H1 (cell line): ENCODE measurements at regions not wholly inside any gene's neighbourhood (a gene's known extent, or its start where the extent isn't known, plus 50 kb on each side); places are given as distances from the start of the nearest gene placed in this dataset.

ENCODE experiments used
- CTCF ChIA-PET: fragments of 300-600 bp; sonication (Branson Sonifier 250); formaldehyde crosslinking; loops from one replicate; lab custom pipeline; 2021; ENCODE audit not compliant: partially characterized antibody; lab: Charles Lee
- POLR2A ChIA-PET: fragments of 300-600 bp; sonication (Branson Sonifier 250); formaldehyde crosslinking; loops from one replicate; lab custom pipeline; 2021; ENCODE audit warnings: inconsistent platforms; ENCODE audit not compliant: partially characterized antibody; lab: Charles Lee
- DNase-seq, 2 experiments: peaks; one replicate each; pipeline versions ENCODE4 v3.0.0 to v3.0.0-alpha.2; 2010 to 2022; ENCODE audit warnings: low spot score in 2 of 2, low read depth in 1 of 2, mixed read lengths in 1 of 2
- FAIRE-seq: peaks from 2 replicates; lab custom pipeline; 2011; peaks lifted over from hg19 to GRCh38; lab: Jason Lieb, UNC
- H2AFZ ChIP-seq: 2 replicates; pipeline ENCODE4 v1.8.1; 2012; ENCODE audit warnings: low read length, inconsistent platforms
- H2AK5ac ChIP-seq: 2 replicates; pipeline ENCODE4 v1.6.1; 2013; ENCODE audit warnings: low read depth, low read length
- H2BK120ac ChIP-seq: replicated peaks from 2 replicates; pipeline ENCODE3; 2013; ENCODE audit warnings: low read depth, low read length, inconsistent platforms
- H2BK12ac ChIP-seq: 2 replicates; pipeline ENCODE4 v1.6.1; 2013; ENCODE audit warnings: low read depth, low read length
- H2BK15ac ChIP-seq: 2 replicates; pipeline ENCODE4 v1.6.1; 2013; ENCODE audit warnings: low read length
- H2BK20ac ChIP-seq: 2 replicates; pipeline ENCODE4 v1.6.1; 2013; ENCODE audit warnings: low read length
- H2BK5ac ChIP-seq: 2 replicates; pipeline ENCODE4 v1.6.1; 2013; ENCODE audit warnings: low read depth, low read length
- H3K14ac ChIP-seq: 2 replicates; pipeline ENCODE4 v1.6.1; 2013; ENCODE audit warnings: inconsistent platforms; ENCODE audit not compliant: insufficient read length
- H3K18ac ChIP-seq: 2 replicates; pipeline ENCODE4 v1.6.1; 2013; ENCODE audit warnings: low read length; ENCODE audit errors: extremely low read depth
- H3K23ac ChIP-seq: 2 replicates; pipeline ENCODE4 v1.6.1; 2013; ENCODE audit warnings: inconsistent platforms; ENCODE audit not compliant: insufficient read length
- H3K23me2 ChIP-seq: 2 replicates; pipeline ENCODE4 v1.6.1; 2013; ENCODE audit warnings: low read depth, low read length
- H3K27ac ChIP-seq: 2 replicates; pipeline ENCODE4 v1.6.1; 2011; ENCODE audit warnings: low read depth, low read length, inconsistent platforms
- H3K27me3 ChIP-seq, 4 experiments: replicated peaks in 1 of 4; 1 replicate in 1 of 4; 2 replicates in 3 of 4; pipeline versions ENCODE4 v1.6.1 to v1.8.1; 2011 to 2013; ENCODE audit warnings: low read length in 3 of 4, mild to moderate bottlenecking in 3 of 4, inconsistent platforms in 2 of 4, mixed read lengths in 2 of 4, moderate library complexity in 1 of 4; ENCODE audit not compliant: control insufficient read depth in 3 of 4, insufficient read depth in 3 of 4; ENCODE audit errors: extremely low read depth in 1 of 4
- H3K36me3 ChIP-seq, 4 experiments: 2 replicates each; pipeline versions ENCODE4 v1.6.1 to v1.8.1; 2011 to 2013; ENCODE audit warnings: mild to moderate bottlenecking in 4 of 4, low read length in 3 of 4, moderate library complexity in 2 of 4, control low read depth in 1 of 4, inconsistent platforms in 1 of 4; ENCODE audit not compliant: insufficient read depth in 4 of 4, control insufficient read depth in 2 of 4
- H3K4ac ChIP-seq: replicated peaks from 2 replicates; pipeline ENCODE3; 2013; ENCODE audit warnings: low read length, low read depth, mixed read lengths, inconsistent platforms; ENCODE audit not compliant: insufficient read length
- H3K4me1 ChIP-seq, 4 experiments: replicated peaks in 1 of 4; 1 replicate in 1 of 4; 2 replicates in 3 of 4; pipeline versions ENCODE4 v1.6.1 to v1.8.1; 2011 to 2013; ENCODE audit warnings: low read length in 3 of 4, inconsistent platforms in 2 of 4, mixed read lengths in 1 of 4; ENCODE audit not compliant: insufficient read depth in 4 of 4, control insufficient read depth in 3 of 4
- H3K4me2 ChIP-seq, 2 experiments: 2 replicates each; pipeline versions ENCODE4 v1.6.1 to v1.8.1; 2011 to 2013; ENCODE audit warnings: low read depth in 2 of 2, low read length in 2 of 2, control low read depth in 1 of 2, inconsistent platforms in 1 of 2, mild to moderate bottlenecking in 1 of 2; ENCODE audit not compliant: insufficient read depth in 1 of 2
- H3K4me3 ChIP-seq, 4 experiments: fragments of 200-600, 300-600 bp in 1 of 4; sonication (generic), shearing (Covaris generic), sonication (Bioruptor Twin) in 1 of 4; 2 replicates each; pipeline versions ENCODE4 v1.5.1 to v1.8.1; 2011 to 2016; ENCODE audit warnings: low read length in 4 of 4, low read depth in 3 of 4, control low read depth in 2 of 4, inconsistent platforms in 2 of 4, mild to moderate bottlenecking in 2 of 4, mixed read lengths in 1 of 4, moderate library complexity in 1 of 4; ENCODE audit not compliant: insufficient read depth in 2 of 4; ENCODE audit errors: extremely low read depth in 1 of 4
- H3K56ac ChIP-seq: replicated peaks from 2 replicates; pipeline ENCODE3; 2013; ENCODE audit warnings: low read depth, mild to moderate bottlenecking, mixed read lengths, low read length, inconsistent platforms; ENCODE audit not compliant: insufficient read length
- H3K79me1 ChIP-seq: 2 replicates; pipeline ENCODE4 v1.6.1; 2013; ENCODE audit warnings: low read depth, low read length, control low read depth
- H3K79me2 ChIP-seq, 2 experiments: 2 replicates each; pipeline versions ENCODE4 v1.6.1 to v1.8.1; 2012 to 2013; ENCODE audit warnings: low read length in 2 of 2, mild to moderate bottlenecking in 2 of 2, inconsistent platforms in 1 of 2; ENCODE audit not compliant: insufficient read depth in 2 of 2, control insufficient read depth in 1 of 2
- H3K9ac ChIP-seq, 4 experiments: replicated peaks in 1 of 4; 1 replicate in 1 of 4; 2 replicates in 3 of 4; pipeline versions ENCODE4 v1.6.1 to v1.8.1; 2011 to 2013; ENCODE audit warnings: low read depth in 3 of 4, low read length in 3 of 4, control low read depth in 2 of 4, mild to moderate bottlenecking in 2 of 4, moderate library complexity in 2 of 4, inconsistent platforms in 1 of 4; ENCODE audit errors: extremely low read depth in 1 of 4
- H3K9me3 ChIP-seq, 2 experiments: 2 replicates each; pipeline versions ENCODE4 v1.6.1 to v1.8.1; 2012 to 2013; ENCODE audit warnings: mild to moderate bottlenecking in 2 of 2, moderate library complexity in 2 of 2, control low read depth in 1 of 2, inconsistent platforms in 1 of 2, low read depth in 1 of 2, low read length in 1 of 2, mixed read lengths in 1 of 2; ENCODE audit not compliant: insufficient read depth in 2 of 2
- H4K20me1 ChIP-seq, 2 experiments: replicated peaks in 1 of 2; 2 replicates each; pipeline versions ENCODE3 to v1.8.1; 2011 to 2013; ENCODE audit warnings: inconsistent platforms in 2 of 2, low read length in 2 of 2, mild to moderate bottlenecking in 1 of 2; ENCODE audit not compliant: insufficient read depth in 2 of 2, control insufficient read depth in 1 of 2
- H4K5ac ChIP-seq: 2 replicates; pipeline ENCODE4 v1.6.1; 2013; ENCODE audit warnings: low read length, low read depth, mixed read lengths, inconsistent platforms; ENCODE audit not compliant: insufficient read length
- H4K8ac ChIP-seq: 2 replicates; pipeline ENCODE4 v1.8.0; 2013; ENCODE audit warnings: mild to moderate bottlenecking, moderate library complexity, low read length, inconsistent platforms; ENCODE audit not compliant: insufficient read depth; ENCODE audit errors: extremely low read depth
- H4K91ac ChIP-seq: replicated peaks from 2 replicates; pipeline ENCODE3; 2013; ENCODE audit warnings: low read length, mixed read lengths, inconsistent platforms; ENCODE audit not compliant: insufficient read length
- ASH2L ChIP-seq: fragments of 200-600, 300-600 bp; sonication (generic); IDR thresholded peaks from one replicate; pipeline ENCODE4 v1.7.1; 2017; ENCODE audit warnings: low read length
- E2F6 ChIP-seq: IDR thresholded peaks from 2 replicates; pipeline ENCODE4 v1.6.1; 2012; ENCODE audit warnings: inconsistent platforms
- GTF2F1 ChIP-seq: IDR thresholded peaks from 2 replicates; pipeline ENCODE4 v1.6.1; 2012; ENCODE audit warnings: low read depth, low read length, improper control_type of control experiment, borderline replicate concordance
- KDM5A ChIP-seq: fragments of 200-600 bp; IDR thresholded peaks from 2 replicates; pipeline ENCODE4 v1.7.1; 2012; ENCODE audit warnings: mild to moderate bottlenecking, low read length, inconsistent platforms, mixed read lengths
- RFX5 ChIP-seq: IDR thresholded peaks from 2 replicates; pipeline ENCODE4 v1.6.1; 2011; ENCODE audit warnings: low read depth, low read length, improper control_type of control experiment, borderline replicate concordance
- SIX5 ChIP-seq: IDR thresholded peaks from 2 replicates; pipeline ENCODE4 v1.6.1; 2011; ENCODE audit warnings: mild to moderate bottlenecking, low read depth, low read length
- SP4 ChIP-seq: IDR thresholded peaks from 2 replicates; pipeline ENCODE4 v1.6.1; 2012; ENCODE audit warnings: low read length, inconsistent platforms
- WGBS, 2 experiments: shearing (Covaris generic) in 1 of 2; methylation state at CpG; one replicate each; pipeline versions ENCODE4 v1.1.6 to v1.1.7; 2013 to 2015; ENCODE audit warnings: low lambda C conversion rate in 2 of 2, mixed read lengths in 2 of 2, inconsistent platforms in 1 of 2, low coverage in 1 of 2, missing lambda C conversion rate in 1 of 2; ENCODE audit not compliant: insufficient replicate concordance in 2 of 2, insufficient coverage in 1 of 2, insufficient read length in 1 of 2; ENCODE audit errors: extremely low coverage in 1 of 2, missing lambda C conversion rate in 1 of 2; 5-methylcytosine and 5-hydroxymethylcytosine counted together

DNA sequence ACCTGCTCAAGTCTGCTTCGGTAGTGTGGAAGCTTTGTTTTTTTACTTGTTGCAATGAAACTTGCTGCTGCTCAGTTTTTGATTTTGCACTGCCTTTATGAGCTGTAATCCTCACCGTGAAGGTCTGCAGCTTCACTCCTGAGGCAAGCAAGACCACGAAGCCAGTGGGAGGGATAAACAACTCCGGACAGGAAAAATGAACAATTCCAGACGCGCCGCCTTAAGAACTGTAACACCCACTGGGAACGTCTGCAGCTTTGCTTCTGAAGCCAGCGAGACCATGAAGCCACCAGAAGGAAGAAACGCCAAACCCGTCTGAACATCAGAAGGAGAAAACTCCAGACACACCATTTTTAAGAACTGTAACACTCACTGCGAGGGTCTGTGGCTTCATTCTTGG lies 245.7 kb upstream of the REG3G start:
- no peaks in the 10 kb centered on the region for H3K23me2 ChIP-seq
- H3K4ac ChIP-seq: no peak overlapping the region
- H2BK120ac ChIP-seq: no peak overlapping the region
- H3K4me2 ChIP-seq: no peak overlapping the region
- no peaks in the 10 kb centered on the region for H3K79me1 ChIP-seq
- H3K14ac ChIP-seq: no peak overlapping the region
- H3K79me2 ChIP-seq: no peaks in the 10 kb centered on the region
- TF ChIP-seq GTF2F1 (no peak), ASH2L (no peak), SP4 (no peak), SIX5 (no peak), KDM5A (no peak), RFX5 (no peak), E2F6 (no peak)
- H3K27ac ChIP-seq: no peak overlapping the region
- no peak overlapping the region for H4K91ac ChIP-seq
- DNase-seq (no peak), FAIRE-seq (no peak)
- H3K23ac ChIP-seq: no peak overlapping the region
- no peaks in the 10 kb centered on the region for H3K36me3 ChIP-seq
- H3K56ac ChIP-seq: no peak overlapping the region
- WGBS, 2 experiments: 93% methylated on average over 12 of the region's 12 CpGs; no CpG with 5 or more reads in 1 of the 2 experiments
- peaks cover 0 to 8% of the 10 kb centered on the region in 2 experiments; a peak in 1 of 4 replicates for H3K9me3 ChIP-seq
- no peak overlapping the region for H2AFZ ChIP-seq
- H2BK5ac ChIP-seq: no peak overlapping the region
- no peaks in the 10 kb centered on the region for H4K20me1 ChIP-seq
- H2BK12ac ChIP-seq: no peak overlapping the region
- POLR2A ChIA-PET: no interaction called here
- no peak overlapping the region for H3K18ac ChIP-seq
- no peak overlapping the region for H3K4me3 ChIP-seq
- no peaks in the 10 kb centered on the region for H3K4me1 ChIP-seq
- no peak overlapping the region for H2BK20ac ChIP-seq
- H2BK15ac ChIP-seq: no peak overlapping the region
- H4K8ac ChIP-seq: no peak overlapping the region
- CTCF ChIA-PET: interaction anchor here (0.8 to 1.3 kb wide), 2 partner anchors 11 to 12 kb away, joined by 3 read pairs; no protein-coding TSS in a partner anchor
- H2AK5ac ChIP-seq: no peak overlapping the region
- no peak overlapping the region for H3K9ac ChIP-seq
- H4K5ac ChIP-seq: no peak overlapping the region
- H3K27me3 ChIP-seq: no peaks in the 10 kb centered on the region
